ENCODE measurements at regions not wholly inside any gene's neighbourhood (a gene's known extent, or its start where the extent isn't known, plus 50 kb on each side); places are given as distances from the start of the nearest gene placed in this dataset.
"Not testable (repeated sequence)": the region's sequence is repeated elsewhere in the genome, so short reads cannot be mapped to it uniquely, and the experiment has no call there.

DNA sequence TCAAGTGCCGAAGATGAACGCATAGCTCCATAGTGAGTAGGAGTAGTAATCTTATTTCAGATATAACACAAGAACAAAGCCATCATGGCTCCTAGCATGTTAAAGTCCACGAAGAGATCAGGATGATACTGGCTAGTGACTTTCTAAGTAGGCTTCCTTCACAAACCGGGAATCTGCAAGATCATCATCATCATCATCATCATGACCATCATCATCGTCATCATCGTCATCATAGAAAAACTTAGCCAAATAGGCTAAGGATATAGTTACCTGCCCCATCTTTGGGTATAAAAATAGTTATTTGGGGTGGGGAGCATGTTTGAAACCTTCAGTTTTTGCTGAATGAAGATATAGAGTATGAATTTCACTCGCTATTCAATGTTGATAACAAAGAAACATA, 57.9 kb downstream of the PYDC2 start:
- DNase-seq: no peak

DNA sequence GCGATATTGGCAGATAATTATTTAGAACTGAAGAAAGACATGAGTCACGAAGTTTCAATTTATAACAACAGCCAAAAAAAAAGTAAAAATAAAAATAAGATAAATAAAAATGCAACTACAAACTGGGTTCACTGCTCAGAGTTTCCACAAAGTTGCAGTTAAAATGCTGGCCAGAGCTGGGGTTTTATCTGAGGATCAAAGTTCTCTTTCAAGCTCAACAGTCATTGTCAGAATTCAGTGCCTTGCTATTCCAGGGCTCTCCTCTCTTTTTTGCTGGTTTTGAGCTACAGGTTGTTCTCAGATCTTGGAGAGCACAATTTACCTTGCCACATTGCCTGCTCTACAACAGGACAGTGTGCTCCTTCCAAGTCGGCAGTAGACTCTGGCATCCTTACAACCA, 60.1 kb downstream of the PYDC2 start:
- no peak for DNase-seq

DNA sequence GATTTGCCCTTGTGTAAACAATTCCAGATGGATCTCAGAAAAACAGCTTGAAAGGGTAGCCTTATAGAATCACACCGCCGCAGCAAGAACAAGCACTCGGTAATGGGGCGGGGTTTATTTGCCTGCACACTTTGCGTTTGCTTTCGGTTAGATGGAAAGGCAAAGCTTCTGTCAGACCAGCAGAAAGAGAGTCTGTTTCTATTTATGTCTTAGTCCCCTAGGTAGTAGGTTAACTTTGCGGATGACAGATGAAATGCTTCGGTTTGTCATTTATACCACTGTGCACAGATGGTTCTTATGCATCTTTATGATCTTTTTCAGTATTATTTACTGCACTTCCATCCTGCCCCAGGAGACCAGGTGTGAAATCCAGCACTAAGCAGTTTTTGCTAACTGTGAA, 62.2 kb downstream of the PYDC2 start:
- DNase-seq: peak; percentile 48

DNA sequence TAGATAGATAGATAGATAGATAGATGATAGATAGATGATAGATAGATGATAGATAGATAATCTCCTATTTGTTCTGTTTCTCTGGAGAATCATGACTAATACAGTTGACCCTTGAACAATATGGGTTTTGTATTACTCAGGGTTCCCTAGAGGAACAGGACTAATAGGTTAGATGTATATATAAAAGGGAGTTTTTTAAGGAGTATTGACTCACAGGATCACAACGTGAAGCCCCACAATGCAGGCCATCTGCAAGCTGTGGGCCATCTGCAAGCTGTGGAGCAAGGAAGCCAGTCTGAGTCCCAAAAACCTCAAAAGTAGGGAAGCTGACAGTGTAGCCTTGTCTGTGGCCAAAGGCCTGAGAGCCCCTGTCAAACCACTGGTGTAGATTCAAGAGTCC, 67.6 kb downstream of the PYDC2 start:
- DNase-seq: no peak

DNA sequence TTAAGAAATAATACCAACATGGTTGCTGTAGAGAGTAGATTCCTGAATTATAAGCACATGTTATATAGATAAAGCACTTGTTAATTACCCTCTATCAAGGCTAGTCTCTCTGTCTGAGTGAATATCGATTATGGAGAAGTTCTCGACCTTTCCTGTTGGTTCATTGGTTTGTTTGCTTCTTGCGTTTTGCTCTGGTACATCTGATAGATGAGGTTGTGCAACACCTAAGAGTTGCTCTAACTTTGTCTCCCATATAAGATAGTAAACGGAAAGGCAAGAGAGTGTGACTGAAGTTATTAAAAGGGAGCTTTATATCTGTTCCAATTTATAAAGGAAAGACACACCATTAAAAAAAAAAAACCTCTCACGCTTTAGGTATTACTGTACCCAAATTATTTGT, 69.0 kb downstream of the PYDC2 start:
- no peak for DNase-seq

DNA sequence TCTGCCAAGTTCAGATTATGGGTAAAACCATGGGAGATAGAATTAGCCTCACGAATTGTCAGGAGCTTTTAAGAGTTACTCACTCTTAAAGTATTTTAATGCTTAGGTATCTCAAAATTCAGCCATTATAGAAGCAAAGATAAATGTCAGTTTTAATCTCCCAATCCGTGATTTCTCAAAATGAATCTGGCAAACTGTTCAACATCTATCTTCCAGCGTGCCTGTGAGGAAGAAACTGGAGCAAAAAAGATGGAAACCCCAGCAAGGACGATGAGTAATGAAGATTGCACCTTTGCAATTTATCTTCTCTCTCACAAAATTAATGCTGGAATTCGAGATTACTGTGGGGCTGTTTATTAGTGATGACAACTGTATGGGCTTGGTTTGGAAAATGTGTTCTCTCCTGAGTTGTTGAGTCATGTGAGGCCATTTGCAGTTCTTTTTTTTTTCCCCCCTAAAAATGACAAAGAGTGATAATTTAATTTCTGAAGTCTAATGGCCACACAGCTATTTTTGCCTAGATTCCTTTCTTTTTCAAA, 70.5 kb downstream of the PYDC2 start:
- DNase-seq: no peak

DNA sequence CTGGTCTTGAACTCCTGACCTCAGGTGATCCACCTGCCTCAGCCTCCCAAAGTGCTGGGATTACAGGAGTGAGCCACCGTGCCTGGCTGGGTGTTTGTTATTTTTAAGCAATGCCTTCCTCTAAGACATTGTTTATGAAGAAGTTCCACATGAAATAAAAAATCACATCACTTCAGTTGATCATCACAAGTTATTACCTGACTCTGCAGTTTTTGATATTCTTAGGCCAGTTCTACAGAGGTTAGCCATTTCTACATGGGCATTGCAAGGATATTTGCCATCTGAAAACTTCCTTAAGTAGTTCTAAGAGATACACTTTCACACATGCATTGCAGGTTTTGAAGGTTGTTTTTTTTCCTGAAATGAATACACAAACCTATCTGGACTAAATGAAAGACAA, 82.1 kb downstream of the PYDC2 start:
- no peak for DNase-seq

DNA sequence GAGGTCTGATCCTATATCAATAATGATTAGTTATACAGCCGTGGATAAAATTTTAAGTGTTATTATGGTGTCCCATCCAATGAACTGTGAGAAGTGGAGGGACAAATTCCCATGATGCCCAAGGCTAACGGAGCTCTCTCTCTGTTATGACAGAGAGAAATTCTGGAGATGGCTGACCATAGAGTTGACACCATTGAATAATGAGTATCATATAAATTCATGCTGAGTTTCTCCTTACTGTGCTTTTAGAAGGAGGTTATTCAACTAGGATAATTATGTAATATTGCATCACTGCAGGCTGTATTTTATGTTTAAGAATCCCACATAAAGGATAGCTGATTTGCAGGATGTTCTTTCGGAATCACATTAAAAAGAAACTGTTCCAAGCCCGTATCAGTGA, 82.9 kb downstream of the PYDC2 start:
- DNase-seq: no peak

DNA sequence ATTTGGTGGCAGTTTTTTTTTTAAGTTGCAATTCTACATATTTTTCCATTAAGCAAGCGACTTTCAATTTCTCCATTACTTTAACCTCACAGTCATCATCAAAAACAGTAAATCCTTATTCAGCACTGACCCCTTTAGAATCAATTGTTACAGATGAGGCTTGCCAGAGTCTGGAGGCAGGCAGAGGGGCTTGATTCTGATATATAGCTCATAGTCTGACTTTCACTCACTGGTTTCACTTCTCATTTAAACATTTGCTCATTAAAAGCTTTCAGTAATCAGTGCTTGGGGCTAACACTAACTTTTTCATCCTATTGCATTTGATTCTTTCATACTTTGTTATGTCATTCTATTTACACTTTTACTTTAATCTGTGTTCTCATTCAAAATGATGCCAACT, 88.4 kb downstream of the PYDC2 start:
- no peak for DNase-seq

DNA sequence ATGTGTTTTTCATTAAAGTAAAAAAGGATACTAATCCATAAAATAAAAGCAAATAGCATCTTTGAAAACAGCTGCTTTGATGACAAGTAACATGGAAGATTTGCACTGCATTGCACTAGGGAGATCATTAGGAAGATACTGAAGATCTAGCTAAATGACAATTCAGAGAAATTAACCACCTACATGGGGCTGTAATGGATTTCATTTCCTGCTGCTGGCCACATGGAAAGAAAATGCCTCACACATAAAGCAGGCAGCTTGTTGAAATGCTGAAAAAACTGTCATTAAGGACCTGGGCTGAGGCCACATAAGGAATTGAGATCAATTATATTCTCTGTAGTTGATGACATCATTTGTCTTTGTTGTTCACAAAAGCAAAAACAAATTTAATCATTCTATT, 94.1 kb downstream of the PYDC2 start:
- no peak for DNase-seq

DNA sequence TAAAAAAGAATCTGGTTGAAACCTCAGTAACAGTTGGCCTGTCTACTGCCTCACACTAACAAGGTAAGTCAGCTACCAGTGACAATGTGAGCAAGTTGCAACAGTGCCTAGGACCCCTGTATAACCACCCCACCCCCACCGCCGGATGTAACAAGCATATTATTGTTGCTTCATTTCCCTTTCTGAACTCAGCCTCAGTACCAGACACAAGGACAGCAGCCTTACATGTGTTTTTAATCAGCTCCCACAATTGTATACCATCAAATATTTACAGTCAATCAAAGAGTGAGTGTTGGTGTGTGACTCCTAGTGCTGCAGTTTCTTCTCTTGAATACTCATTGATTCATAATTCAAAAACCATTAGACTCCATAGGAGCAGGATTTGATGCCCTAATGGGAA, 96.4 kb downstream of the PYDC2 start:
- no peak for DNase-seq

DNA sequence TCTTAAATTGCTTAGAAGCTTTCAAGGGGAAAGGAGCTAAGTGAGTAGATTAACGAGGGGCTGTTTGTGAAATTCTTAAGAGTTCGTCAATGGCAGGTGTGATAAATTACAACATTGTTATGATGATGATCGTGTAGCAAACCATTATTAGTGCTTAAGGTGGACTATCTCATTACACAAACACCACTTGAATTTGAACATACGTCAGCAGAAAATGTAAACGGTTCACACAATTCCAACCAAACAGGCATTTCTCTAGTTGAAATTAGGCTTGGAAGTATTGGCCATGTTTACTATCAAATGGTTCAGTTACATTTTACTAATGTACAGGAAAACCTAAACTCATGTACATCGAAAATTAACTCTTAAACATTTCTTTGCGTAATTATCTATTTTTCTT, 102.8 kb downstream of the PYDC2 start:
- DNase-seq: no peak

DNA sequence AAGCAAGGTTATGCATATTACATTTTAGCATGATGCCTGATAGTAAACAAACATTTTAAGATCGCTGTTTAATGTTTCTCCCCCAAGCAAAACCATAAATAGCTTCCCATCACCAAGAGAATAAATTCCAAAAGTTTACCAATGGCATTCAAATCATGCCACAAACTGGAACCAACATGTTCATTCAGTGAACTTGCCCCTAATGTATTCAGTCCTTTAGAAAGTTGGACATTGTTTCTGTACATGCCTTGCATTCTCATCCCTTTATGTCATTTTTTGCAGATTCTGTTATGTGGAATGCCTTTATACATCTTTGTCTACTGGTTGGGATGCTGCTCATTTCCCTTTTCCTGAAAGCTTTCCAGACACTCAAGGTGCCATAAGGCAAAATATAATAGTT, 105.5 kb downstream of the PYDC2 start:
- DNase-seq: no peak

DNA sequence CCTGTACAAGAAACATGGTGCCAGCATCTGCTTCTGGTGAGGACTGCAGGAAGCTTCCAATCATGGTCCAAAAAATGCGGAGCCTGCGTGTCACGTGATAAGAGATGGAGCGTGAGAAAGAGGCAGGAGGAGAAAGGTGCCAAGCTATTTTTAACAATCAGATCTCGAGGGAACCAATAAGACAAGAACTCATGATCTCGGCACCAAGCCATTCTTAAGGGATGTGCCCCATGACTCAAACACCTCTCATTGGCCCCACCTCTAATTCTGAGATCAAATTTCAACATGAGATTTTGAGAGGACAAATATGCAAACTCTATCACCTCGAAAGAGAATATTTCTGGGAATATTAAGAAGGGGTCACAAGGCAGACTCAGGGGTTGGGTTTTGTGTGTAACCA, 107.2 kb downstream of the PYDC2 start:
- DNase-seq: no peak

DNA sequence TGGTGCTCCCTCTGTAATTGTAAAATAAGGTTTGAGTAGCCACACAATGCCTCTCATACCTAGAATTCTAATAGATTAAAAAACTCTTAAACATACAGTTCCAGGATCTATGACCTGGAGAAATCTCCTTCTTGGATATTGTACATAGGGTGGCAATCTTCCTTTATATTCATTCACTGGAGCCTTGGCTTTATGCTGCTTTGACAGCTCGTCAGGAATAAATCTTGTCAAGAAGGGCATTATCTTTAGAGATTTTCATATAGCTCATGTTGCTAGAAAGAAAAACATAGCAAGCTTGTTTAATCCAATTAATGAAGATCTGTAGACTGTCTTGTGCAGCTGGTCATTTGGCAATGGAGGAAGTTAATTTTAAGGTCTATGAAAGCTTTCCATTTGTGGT, 131.1 kb downstream of the PYDC2 start:
- DNase-seq: no peak

DNA sequence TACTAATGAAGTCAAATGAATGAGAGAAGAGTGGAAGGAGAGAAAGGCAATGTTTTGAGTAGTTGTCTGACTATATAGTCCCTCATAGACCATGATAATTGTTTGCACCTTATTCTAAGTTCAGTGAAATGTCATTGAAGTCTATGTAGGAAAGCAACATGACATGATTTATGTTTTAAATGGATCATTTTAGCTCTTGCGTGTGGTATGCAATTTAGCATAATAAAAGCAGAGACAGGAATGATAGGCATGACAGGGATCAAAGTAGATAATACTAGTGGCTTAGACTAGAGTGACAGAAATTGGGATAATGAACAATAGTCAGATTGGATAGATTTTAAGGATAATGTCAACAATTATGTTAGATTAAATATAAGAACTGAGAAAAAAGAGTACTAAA, 132.5 kb downstream of the PYDC2 start:
- DNase-seq: no peak

DNA sequence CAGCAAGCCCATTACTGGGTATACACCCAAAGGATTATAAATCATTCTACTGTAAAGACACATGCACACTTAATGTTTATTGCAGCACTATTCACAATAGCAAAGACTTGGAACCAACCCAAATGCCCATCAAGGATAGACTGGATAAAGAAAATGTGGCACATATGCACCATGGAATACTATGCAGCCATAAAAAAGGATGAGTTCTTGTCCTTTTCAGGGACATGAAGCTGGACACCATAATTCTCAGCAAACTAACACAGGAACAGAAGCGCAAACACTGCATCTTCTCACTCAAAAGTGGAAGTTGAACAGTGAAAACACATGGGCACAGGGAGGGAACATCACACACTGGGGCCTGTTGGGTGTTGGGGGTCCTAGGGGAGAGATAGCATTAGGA, 154.5 kb downstream of the PYDC2 start:
- not testable (repeated sequence) for DNase-seq

DNA sequence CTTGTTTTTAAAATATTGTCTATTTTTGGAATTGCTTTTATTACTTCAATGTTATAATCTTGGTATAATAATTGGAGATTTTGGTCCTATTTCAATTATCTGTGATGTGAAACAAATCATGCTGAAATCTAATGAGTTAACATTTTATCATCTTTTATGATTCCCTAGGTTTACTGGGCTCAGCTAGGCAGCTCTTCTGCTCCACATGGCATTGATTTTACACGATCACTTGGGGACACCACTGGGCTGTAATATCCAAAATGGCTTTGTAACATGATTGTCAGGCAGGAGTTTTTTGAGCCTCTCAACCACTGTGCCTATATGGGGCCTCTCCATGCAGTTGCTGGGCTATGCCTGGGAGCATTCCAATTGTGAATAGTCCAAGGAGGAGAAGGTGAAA, 163.3 kb downstream of the PYDC2 start:
- no peak for DNase-seq

DNA sequence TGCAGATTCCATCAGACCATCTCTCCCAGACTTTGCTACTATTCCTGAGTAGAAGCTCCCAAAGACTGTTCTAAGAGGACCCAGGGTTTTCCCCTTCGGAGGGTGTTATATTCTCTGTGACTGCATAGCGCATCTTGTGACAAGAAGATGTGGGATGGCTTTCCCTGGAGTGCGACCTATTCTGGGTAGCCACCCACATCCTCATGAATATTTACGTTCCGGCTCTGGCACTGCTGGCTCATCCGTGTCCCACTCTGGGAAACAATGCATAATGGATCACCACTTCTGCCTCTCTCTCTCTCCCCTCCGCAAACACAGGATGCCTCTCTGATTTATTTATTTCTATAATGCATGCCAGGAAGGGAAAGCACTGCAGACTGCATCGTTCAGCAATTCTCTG, 166.1 kb downstream of the PYDC2 start:
- no peak for DNase-seq

DNA sequence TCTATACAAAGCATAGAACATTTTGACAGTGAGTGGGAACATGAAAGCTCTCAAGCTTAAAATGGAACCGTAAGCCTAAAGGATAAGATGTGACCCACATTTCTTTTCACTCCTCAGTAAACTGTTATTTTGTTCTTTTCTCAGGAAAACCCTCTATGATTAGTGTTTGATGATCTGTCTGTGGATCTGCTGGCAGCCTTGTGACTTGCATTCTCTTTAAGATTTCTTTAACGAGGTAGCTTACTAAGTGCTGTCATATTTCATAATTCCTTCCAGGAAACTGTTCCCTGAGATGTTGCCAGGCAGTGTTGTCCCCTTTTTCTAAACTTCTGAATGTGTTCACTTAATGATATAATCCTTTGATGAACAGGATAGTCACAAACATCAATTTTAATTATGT, 167.6 kb downstream of the PYDC2 start:
- DNase-seq: no peak

DNA sequence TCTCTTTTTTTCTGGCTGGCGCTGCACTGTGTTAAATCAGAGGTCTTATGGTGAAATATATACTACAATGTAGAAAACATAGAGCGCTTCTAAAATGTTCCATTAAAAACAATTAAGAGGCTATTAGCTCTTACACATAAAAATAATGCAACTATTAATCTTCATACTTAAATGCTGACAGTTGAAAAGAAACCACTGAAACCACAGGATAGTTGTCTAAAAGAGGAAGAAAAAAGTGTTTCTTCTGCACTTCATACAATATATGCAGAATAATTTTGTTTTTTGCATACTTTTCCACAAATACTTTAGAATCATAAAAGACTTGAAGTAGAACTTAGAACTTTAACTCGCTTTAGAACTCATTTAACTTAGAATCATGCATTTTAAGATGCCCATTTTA, 170.5 kb downstream of the PYDC2 start:
- no peak for DNase-seq

DNA sequence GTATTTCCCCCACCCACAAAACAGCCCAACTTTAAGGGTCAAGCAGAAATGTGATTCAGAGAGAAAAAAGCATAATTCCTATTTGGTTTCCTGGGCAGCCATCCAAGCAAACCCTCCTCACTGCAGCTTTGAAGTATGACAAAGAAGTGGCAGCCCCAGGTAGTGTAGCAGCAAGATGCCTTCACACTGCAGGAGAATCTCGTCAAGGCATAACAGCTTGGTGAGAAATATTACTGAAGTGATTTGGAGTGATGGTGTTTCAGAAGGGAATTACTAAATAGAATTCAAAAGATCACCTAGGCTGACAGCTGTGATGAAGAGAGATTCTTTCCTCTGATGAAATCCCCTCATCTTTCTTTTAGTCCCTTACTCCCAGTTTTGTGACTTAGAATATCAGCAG, 173.9 kb downstream of the PYDC2 start:
- DNase-seq: no peak

DNA sequence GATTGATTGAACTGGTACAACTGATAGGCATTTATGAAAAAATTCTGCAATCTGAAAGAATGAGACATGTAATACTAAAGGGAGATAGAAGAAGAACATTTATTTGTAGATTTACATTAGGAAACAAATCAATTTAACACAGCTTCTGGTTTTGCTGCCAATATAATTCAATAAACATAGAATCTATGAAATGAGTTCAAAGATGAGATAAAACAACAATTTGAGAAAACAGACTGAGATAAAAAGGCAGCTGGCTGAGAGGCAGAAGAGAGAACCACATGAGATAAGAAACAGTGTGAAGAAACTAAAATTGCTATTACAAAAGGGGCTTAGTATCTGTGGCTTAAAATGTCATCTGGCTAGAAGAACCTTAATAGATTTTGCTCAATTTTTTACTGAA, 176.6 kb downstream of the PYDC2 start:
- DNase-seq: no peak

DNA sequence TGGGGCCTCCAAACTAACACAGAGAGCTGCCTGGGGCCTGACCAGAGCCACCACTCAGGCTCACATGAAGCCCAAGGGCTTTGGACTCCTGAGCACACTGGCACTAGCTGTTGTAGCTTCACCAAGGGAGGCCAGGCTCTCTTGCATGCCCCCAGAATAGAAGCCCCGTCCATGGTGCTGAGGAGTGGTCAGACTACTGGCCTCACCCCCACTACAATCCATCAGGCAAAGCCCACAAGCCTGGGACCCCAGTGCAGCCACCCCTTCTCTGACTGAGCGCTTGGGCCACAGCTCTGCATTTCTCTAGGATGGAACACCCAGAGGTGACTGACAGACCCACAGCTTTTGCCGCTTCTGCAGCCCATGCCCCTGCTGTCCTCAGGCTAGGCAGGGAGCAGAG, 180.8 kb downstream of the PYDC2 start:
- no peak for DNase-seq

DNA sequence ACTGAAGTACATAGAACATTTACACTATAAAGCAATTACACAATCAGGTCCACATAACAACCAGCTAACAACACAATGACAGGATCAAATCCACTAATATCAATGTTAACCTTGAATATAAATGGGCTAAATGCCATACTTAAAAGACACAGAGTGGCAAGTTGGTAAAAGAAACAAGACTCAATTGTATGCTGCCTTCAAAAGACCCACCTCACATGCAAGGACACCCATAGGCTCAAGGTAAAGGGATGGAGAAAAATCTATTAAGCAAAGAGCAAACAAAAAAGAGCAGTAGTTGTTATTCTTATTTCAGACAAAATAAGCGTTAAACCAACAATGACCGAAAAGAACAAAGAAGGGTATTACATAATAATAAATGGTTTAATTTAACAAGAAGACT, 183.3 kb downstream of the PYDC2 start:
- no peak for DNase-seq

DNA sequence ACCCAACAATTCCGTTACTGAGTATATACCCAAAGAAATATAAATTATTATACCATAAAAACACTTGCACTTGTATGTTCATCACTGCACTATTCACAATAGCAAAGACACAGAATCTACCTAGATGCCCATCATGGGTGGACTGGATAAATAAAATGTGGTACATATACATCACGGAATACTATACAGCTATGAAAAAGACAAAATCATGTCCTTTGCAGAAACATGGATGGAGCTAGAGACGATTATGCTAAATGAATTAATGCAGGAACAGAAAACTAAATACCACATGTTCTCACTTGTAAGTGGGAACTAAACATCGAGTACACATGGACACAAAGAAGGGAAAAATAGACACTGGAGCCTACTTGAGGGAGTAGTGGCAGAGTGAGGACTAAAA, 185.3 kb downstream of the PYDC2 start:
- no peak for DNase-seq
